ENCODE measurements at regions not wholly inside any gene's neighbourhood (a gene's known extent, or its start where the extent isn't known, plus 50 kb on each side); places are given as distances from the start of the nearest gene placed in this dataset.
"Not testable (repeated sequence)": the region's sequence is repeated elsewhere in the genome, so short reads cannot be mapped to it uniquely, and the experiment has no call there.

GRCh38 chr2:225761396-225761795, 361.9 kb downstream of the NYAP2 start:
- H3K9ac ChIP-seq (ENCODE audit: insufficient read depth in 1 of 2, low read length in 2 of 2) = no peak overlapping the region
- TF ChIP-seq CTCF (IDR thresholded peaks at IDR 0.05; ENCODE audit: control extremely low read depth, extremely low read depth) = no peak
- H3K36me3 ChIP-seq (ENCODE audit: control insufficient read depth in 4 of 4, insufficient read depth in 4 of 4, low read length in 4 of 4) = no peaks in the 10 kb centered on the region
- 85 to 94% methylated on average over 2 of the region's 2 CpGs for WGBS, 2 donors
- ATAC-seq (ENCODE audit: insufficient read depth, low FRiP score) = no peak
- DNase-seq = no peak
- peaks cover 0 to 5% (median 0%) of the 10 kb centered on the region in 4 donors for H3K9me3 ChIP-seq (ENCODE audit: control insufficient read depth in 4 of 4, insufficient read depth in 3 of 4, low read length in 3 of 4)
- H3K4me1 ChIP-seq (ENCODE audit: control insufficient read depth in 5 of 5, insufficient read depth in 5 of 5, low read length in 5 of 5) = peaks cover 0 to 15% (median 0%) of the 10 kb centered on the region in 5 donors
- no peaks in the 10 kb centered on the region for H3K27me3 ChIP-seq (ENCODE audit: control insufficient read depth in 3 of 3, insufficient read depth in 3 of 3, low read length in 2 of 3)
- H3K27ac ChIP-seq (ENCODE audit: low read depth in 1 of 2, low read length in 1 of 2) = no peak overlapping the region
- no peak overlapping the region for H3K4me3 ChIP-seq

- WGBS, 2 donors = 90 to 98% methylated on average over 1 of the region's 1 CpG
- H3K4me3 ChIP-seq = no peak overlapping the region
These were observed 357.7 kb downstream of the NYAP2 start for GRCh38 chr2:225757248-225757647.

DNA sequence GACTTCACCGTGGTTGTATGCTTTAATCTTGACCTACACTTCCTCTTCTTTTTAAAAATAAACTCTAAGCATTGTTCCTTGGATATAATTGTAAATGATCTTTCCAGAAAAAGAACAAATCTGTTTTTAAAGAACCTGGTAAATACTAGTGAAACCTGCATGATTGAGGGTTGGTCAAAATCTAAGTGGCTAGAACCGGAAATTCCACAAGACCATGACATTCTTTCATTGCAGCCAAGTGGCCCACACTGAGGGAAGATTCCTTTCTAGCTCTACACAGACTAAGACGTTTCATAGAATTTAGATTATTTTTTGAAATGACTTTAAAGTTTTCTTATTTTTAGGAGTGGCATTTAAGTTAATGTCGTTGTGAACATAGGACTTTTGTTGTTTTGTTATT, 356.7 kb downstream of the NYAP2 start:
- Histone ChIP-seq H3K27me3 (ENCODE audit: control insufficient read depth in 3 of 3, insufficient read depth in 3 of 3, low read length in 2 of 3) (no peaks in the 10 kb centered on the region), H3K36me3 (ENCODE audit: control insufficient read depth in 4 of 4, insufficient read depth in 4 of 4, low read length in 4 of 4) (no peaks in the 10 kb centered on the region), H3K4me1 (ENCODE audit: control insufficient read depth in 5 of 5, insufficient read depth in 5 of 5, low read length in 5 of 5) (peaks cover 0 to 4% (median 0%) of the 10 kb centered on the region in 5 donors), H3K4me3 (no peak overlapping the region), H3K9me3 (ENCODE audit: control insufficient read depth in 4 of 4, insufficient read depth in 3 of 4, low read length in 3 of 4) (peaks cover 0 to 5% (median 0%) of the 10 kb centered on the region in 4 donors), H3K9ac (ENCODE audit: insufficient read depth in 1 of 2, low read length in 2 of 2) (no peak overlapping the region), H3K27ac (ENCODE audit: low read depth in 1 of 2, low read length in 1 of 2) (no peak overlapping the region)
- WGBS, 2 donors = 47 to 49% methylated on average over 4 of the region's 4 CpGs
- TF ChIP-seq CTCF (IDR thresholded peaks at IDR 0.05; ENCODE audit: control extremely low read depth, extremely low read depth) = no peak
- DNase-seq (no peak), ATAC-seq (ENCODE audit: insufficient read depth, low FRiP score) (no peak)

More at GRCh38 chr2:225757248-225757647, 357.7 kb downstream of the NYAP2 start:
- no peak for ATAC-seq (ENCODE audit: insufficient read depth, low FRiP score)
- H3K4me1 ChIP-seq (ENCODE audit: control insufficient read depth in 5 of 5, insufficient read depth in 5 of 5, low read length in 5 of 5) = peaks cover 0 to 4% (median 0%) of the 10 kb centered on the region in 5 donors
- H3K9me3 ChIP-seq (ENCODE audit: control insufficient read depth in 4 of 4, insufficient read depth in 3 of 4, low read length in 3 of 4) = peaks cover 0 to 5% (median 0%) of the 10 kb centered on the region in 4 donors
- H3K27me3 ChIP-seq (ENCODE audit: control insufficient read depth in 3 of 3, insufficient read depth in 3 of 3, low read length in 2 of 3) = no peaks in the 10 kb centered on the region
- H3K27ac ChIP-seq (ENCODE audit: low read depth in 1 of 2, low read length in 1 of 2) = no peak overlapping the region
- no peak for DNase-seq
- H3K9ac ChIP-seq (ENCODE audit: insufficient read depth in 1 of 2, low read length in 2 of 2) = no peak overlapping the region
- TF ChIP-seq CTCF (IDR thresholded peaks at IDR 0.05; ENCODE audit: control extremely low read depth, extremely low read depth) = no peak
- H3K36me3 ChIP-seq (ENCODE audit: control insufficient read depth in 4 of 4, insufficient read depth in 4 of 4, low read length in 4 of 4) = no peaks in the 10 kb centered on the region

GRCh38 chr2:225748609-225749008, 349.1 kb downstream of the NYAP2 start:
- no peak for ATAC-seq (ENCODE audit: insufficient read depth, low FRiP score)
- no peaks in the 10 kb centered on the region for H3K27me3 ChIP-seq (ENCODE audit: control insufficient read depth in 3 of 3, insufficient read depth in 3 of 3, low read length in 2 of 3)
- H3K4me1 ChIP-seq (ENCODE audit: control insufficient read depth in 5 of 5, insufficient read depth in 5 of 5, low read length in 5 of 5) = no peaks in the 10 kb centered on the region
- H3K4me3 ChIP-seq = no peak overlapping the region
- TF ChIP-seq CTCF (IDR thresholded peaks at IDR 0.05; ENCODE audit: control extremely low read depth, extremely low read depth) = no peak
- no peak for DNase-seq
- H3K36me3 ChIP-seq (ENCODE audit: control insufficient read depth in 4 of 4, insufficient read depth in 4 of 4, low read length in 4 of 4) = no peaks in the 10 kb centered on the region
- H3K9me3 ChIP-seq (ENCODE audit: control insufficient read depth in 4 of 4, insufficient read depth in 3 of 4, low read length in 3 of 4) = peaks cover 0 to 4% (median 0%) of the 10 kb centered on the region in 4 donors
- WGBS, 2 donors = 82 to 83% methylated on average over 2 of the region's 2 CpGs
- H3K27ac ChIP-seq (ENCODE audit: low read depth in 1 of 2, low read length in 1 of 2) = no peak overlapping the region
- no peak overlapping the region for H3K9ac ChIP-seq (ENCODE audit: insufficient read depth in 1 of 2, low read length in 2 of 2)

DNA sequence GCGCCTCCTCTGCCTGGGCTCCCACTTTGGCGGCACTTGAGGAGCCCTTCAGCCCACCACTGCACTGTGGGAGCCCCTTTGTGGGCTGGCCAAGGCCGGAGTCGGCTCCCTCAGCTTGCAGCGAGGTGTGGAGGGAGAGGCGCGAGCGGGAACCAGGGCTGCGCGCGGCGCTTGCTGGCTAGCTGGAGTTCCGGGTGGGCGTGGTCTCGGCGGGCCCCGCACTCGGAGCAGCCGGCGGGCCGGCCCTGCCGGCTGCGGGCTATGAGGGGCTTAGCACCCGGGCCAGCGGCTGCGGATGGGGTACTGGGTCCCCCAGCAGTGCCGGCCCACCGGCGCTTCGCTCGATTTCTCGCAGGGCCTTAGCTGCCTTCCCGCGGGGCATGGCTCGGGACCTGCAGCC, 344.5 kb downstream of the NYAP2 start:
- H3K4me3 ChIP-seq; H3K9me3 ChIP-seq (ENCODE audit: control insufficient read depth in 4 of 4, insufficient read depth in 3 of 4, low read length in 3 of 4); H3K27me3 ChIP-seq (ENCODE audit: control insufficient read depth in 3 of 3, insufficient read depth in 3 of 3, low read length in 2 of 3); ATAC-seq (ENCODE audit: insufficient read depth, low FRiP score); DNase-seq; H3K27ac ChIP-seq (ENCODE audit: low read depth in 1 of 2, low read length in 1 of 2); H3K4me1 ChIP-seq (ENCODE audit: control insufficient read depth in 5 of 5, insufficient read depth in 5 of 5, low read length in 5 of 5); H3K9ac ChIP-seq (ENCODE audit: insufficient read depth in 1 of 2, low read length in 2 of 2); H3K36me3 ChIP-seq (ENCODE audit: control insufficient read depth in 4 of 4, insufficient read depth in 4 of 4, low read length in 4 of 4): not testable (repeated sequence)
- 95 to 97% methylated on average over 35 of the region's 35 CpGs for WGBS, 2 donors

All from lung (tissue), 11 donors.